ENCODE measurements at regions not wholly inside any gene's neighbourhood (a gene's known extent, or its start where the extent isn't known, plus 50 kb on each side); places are given as distances from the start of the nearest gene placed in this dataset.

GRCh38 chr18:64840911-64841701 lies 692.2 kb upstream of the LINC00305 start:
- Histone ChIP-seq H3K4me1 (no peaks in the 10 kb centered on the region), H3K36me3 (no peaks in the 10 kb centered on the region), H3K27me3 (no peaks in the 10 kb centered on the region), H3K4me3 (no peak overlapping the region), H3K27ac (no peak overlapping the region), H3K9me3 (no peaks in the 10 kb centered on the region)
- WGBS, 2 donors = 34 to 48% methylated on average over 2 of the region's 2 CpGs
- intact Hi-C loops (cut with DNase I) = no loop called here
- no peak for DNase-seq
- TF ChIP-seq EP300 (IDR thresholded peaks at IDR 0.05) (no peak), CTCF (IDR thresholded peaks at IDR 0.05) (no peak), POLR2A (IDR thresholded peaks at IDR 0.05) (no peak), POLR2AphosphoS5 (IDR thresholded peaks at IDR 0.05) (no peak)

GRCh38 chr18:64810354-64810753 lies 661.5 kb upstream of the LINC00305 start:
- no peak for TF ChIP-seq EP300 (IDR thresholded peaks at IDR 0.05)
- no peak for TF ChIP-seq POLR2AphosphoS5 (IDR thresholded peaks at IDR 0.05)
- no peak for TF ChIP-seq POLR2A (IDR thresholded peaks at IDR 0.05)
- TF ChIP-seq CTCF (IDR thresholded peaks at IDR 0.05) = no peak
- WGBS, 2 donors = 21 to 64% methylated on average over 3 of the region's 3 CpGs
- no peaks in the 10 kb centered on the region for H3K27me3 ChIP-seq
- no peak for DNase-seq
- no peak overlapping the region for H3K27ac ChIP-seq
- intact Hi-C loops (cut with DNase I) = no loop called here
- no peaks in the 10 kb centered on the region for H3K36me3 ChIP-seq
- H3K4me3 ChIP-seq = no peak overlapping the region
- no peaks in the 10 kb centered on the region for H3K4me1 ChIP-seq
- H3K9me3 ChIP-seq = no peaks in the 10 kb centered on the region

GRCh38 chr18:64809801-64810200 lies 660.9 kb upstream of the LINC00305 start:
- Histone ChIP-seq H3K27ac (no peak overlapping the region), H3K36me3 (no peaks in the 10 kb centered on the region), H3K4me3 (no peak overlapping the region), H3K27me3 (no peaks in the 10 kb centered on the region), H3K4me1 (no peaks in the 10 kb centered on the region), H3K9me3 (no peaks in the 10 kb centered on the region)
- WGBS, 2 donors = 12 to 59% methylated on average over 5 of the region's 5 CpGs
- intact Hi-C loops (cut with DNase I) = no loop called here
- DNase-seq = no peak
- TF ChIP-seq CTCF (IDR thresholded peaks at IDR 0.05) (no peak), POLR2AphosphoS5 (IDR thresholded peaks at IDR 0.05) (no peak), EP300 (IDR thresholded peaks at IDR 0.05) (no peak), POLR2A (IDR thresholded peaks at IDR 0.05) (no peak)

- WGBS, 2 donors = 80 to 85% methylated on average over 5 of the region's 5 CpGs
- Histone ChIP-seq H3K27ac (no peak overlapping the region), H3K4me3 (no peak overlapping the region), H3K9me3 (no peaks in the 10 kb centered on the region), H3K4me1 (no peaks in the 10 kb centered on the region), H3K27me3 (no peaks in the 10 kb centered on the region), H3K36me3 (no peaks in the 10 kb centered on the region)
- DNase-seq = no peak
- intact Hi-C loops (cut with DNase I) = no loop called here
- no peak for TF ChIP-seq POLR2AphosphoS5 (IDR thresholded peaks at IDR 0.05)
- no peak for TF ChIP-seq POLR2A (IDR thresholded peaks at IDR 0.05)
- TF ChIP-seq CTCF (IDR thresholded peaks at IDR 0.05) = no peak
- no peak for TF ChIP-seq EP300 (IDR thresholded peaks at IDR 0.05)
Measured at GRCh38 chr18:64807560-64807959, 658.7 kb upstream of the LINC00305 start.

GRCh38 chr18:64806691-64807090 lies 657.8 kb upstream of the LINC00305 start:
- intact Hi-C loops (cut with DNase I) = no loop called here

More at GRCh38 chr18:64806691-64807090, 657.8 kb upstream of the LINC00305 start:
- Histone ChIP-seq H3K4me1 (no peaks in the 10 kb centered on the region), H3K4me3 (no peak overlapping the region), H3K27me3 (no peaks in the 10 kb centered on the region), H3K27ac (no peak overlapping the region), H3K36me3 (no peaks in the 10 kb centered on the region), H3K9me3 (no peaks in the 10 kb centered on the region)
- TF ChIP-seq POLR2AphosphoS5 (IDR thresholded peaks at IDR 0.05) = no peak
- TF ChIP-seq POLR2A (IDR thresholded peaks at IDR 0.05) = no peak
- TF ChIP-seq EP300 (IDR thresholded peaks at IDR 0.05) = no peak
- TF ChIP-seq CTCF (IDR thresholded peaks at IDR 0.05) = no peak
- WGBS, 2 donors = 28 to 71% methylated on average over 5 of the region's 5 CpGs
- DNase-seq = no peak
